BJ (cell line): ENCODE measurements at regions not wholly inside any gene's neighbourhood (a gene's known extent, or its start where the extent isn't known, plus 50 kb on each side); places are given as distances from the start of the nearest gene placed in this dataset.

Experiments used
- CTCF ChIA-PET: fragments of 350-600 bp; formaldehyde crosslinking; extraction: SDS; loops from one replicate; lab custom pipeline; 2021; ENCODE audit warnings: antibody characterized with exemption, inconsistent platforms; lab: Yijun Ruan, JAX
- POLR2A ChIA-PET: fragments of 300-600 bp; sonication (Branson Sonifier 250); formaldehyde crosslinking; extraction: SDS; loops from one replicate; lab custom pipeline; 2021; ENCODE audit warnings: antibody characterized with exemption; lab: Charles Lee
- DNase-seq: peaks from one replicate; pipeline ENCODE4 v3.0.0-alpha.2; 2011; ENCODE audit warnings: low read depth
- H3K27me3 ChIP-seq: 2 replicates; pipeline ENCODE4 v1.6.0; 2011; ENCODE audit warnings: low read length; ENCODE audit not compliant: control insufficient read depth, insufficient read depth
- H3K36me3 ChIP-seq: 2 replicates; pipeline ENCODE4 v1.5.1; 2011; ENCODE audit warnings: low read length; ENCODE audit not compliant: control insufficient read depth, insufficient read depth
- H3K4me3 ChIP-seq: 2 replicates; pipeline ENCODE4 v1.5.1; 2011; ENCODE audit warnings: low read depth, mild to moderate bottlenecking, control low read depth, low read length
- TF ChIP-seq, protein P1 (sequence below): IDR thresholded peaks from 2 replicates; pipeline ENCODE4 v1.5.1; 2011; ENCODE audit warnings: low read depth, mild to moderate bottlenecking, control low read depth, inconsistent platforms, low read length, moderate library complexity; ENCODE audit not compliant: insufficient read depth

DNA sequence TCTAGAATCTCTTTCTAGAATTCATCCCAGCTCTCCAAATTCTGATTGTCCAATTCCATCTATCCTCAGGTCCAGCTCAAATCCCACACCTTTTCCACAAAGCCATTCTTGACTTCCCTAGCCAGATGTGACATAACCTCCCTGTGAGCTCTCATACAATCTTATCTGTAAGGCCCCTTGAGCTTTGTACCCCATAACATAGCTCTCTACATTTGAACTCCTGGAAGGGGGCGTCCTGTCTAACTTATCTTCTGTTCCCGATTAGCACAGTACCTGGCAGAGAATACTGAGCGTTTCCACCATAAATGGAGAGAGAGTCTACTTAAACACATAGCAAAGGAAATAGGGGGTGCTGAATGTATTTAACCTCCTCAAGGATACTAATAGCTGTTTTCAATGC is 251.6 kb upstream of the RGMB start:
- ChIA-PET CTCF (interaction anchor here (0.6 to 1.0 kb wide), 2 partner anchors 39 to 86 kb away, joined by 3 read pairs; no protein-coding TSS in a partner anchor), POLR2A (no interaction called here)

DNA sequence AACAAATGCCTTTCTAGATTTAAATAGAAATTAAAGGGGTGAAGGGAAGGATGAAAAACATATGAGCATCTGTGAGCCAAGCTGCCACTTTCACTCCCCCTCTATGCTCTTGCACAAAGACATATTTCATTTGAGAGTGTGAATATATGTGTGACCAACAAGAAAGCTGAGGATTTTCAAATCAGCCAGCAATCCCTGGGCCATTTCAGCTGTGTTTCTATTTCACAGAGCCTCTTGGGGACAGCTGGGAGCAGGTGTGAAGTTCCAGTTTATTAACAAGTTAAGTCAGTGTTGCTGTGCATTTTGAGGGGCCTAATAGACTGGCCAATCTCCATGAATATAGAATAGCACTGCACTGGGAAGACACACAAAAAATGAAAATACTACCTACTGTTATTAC is 248.7 kb upstream of the RGMB start:
- H3K36me3 ChIP-seq = no peaks in the 10 kb centered on the region
- POLR2A ChIA-PET = no interaction called here
- CTCF ChIA-PET = interaction anchor here (1.5 kb wide), 1 partner anchor 15 kb away, joined by 6 read pairs; no protein-coding TSS in a partner anchor
- H3K4me3 ChIP-seq = no peak overlapping the region
- DNase-seq = no peak
- H3K27me3 ChIP-seq = no peaks in the 10 kb centered on the region
- TF ChIP-seq, protein P1, sequence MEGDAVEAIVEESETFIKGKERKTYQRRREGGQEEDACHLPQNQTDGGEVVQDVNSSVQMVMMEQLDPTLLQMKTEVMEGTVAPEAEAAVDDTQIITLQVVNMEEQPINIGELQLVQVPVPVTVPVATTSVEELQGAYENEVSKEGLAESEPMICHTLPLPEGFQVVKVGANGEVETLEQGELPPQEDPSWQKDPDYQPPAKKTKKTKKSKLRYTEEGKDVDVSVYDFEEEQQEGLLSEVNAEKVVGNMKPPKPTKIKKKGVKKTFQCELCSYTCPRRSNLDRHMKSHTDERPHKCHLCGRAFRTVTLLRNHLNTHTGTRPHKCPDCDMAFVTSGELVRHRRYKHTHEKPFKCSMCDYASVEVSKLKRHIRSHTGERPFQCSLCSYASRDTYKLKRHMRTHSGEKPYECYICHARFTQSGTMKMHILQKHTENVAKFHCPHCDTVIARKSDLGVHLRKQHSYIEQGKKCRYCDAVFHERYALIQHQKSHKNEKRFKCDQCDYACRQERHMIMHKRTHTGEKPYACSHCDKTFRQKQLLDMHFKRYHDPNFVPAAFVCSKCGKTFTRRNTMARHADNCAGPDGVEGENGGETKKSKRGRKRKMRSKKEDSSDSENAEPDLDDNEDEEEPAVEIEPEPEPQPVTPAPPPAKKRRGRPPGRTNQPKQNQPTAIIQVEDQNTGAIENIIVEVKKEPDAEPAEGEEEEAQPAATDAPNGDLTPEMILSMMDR = no peak

More for the DNA sequence above, 251.6 kb upstream of the RGMB start:
- no peak for DNase-seq
- H3K4me3 ChIP-seq = no peak overlapping the region
- no peaks in the 10 kb centered on the region for H3K36me3 ChIP-seq
- no peaks in the 10 kb centered on the region for H3K27me3 ChIP-seq
- TF ChIP-seq, protein P1 = no peak

DNA sequence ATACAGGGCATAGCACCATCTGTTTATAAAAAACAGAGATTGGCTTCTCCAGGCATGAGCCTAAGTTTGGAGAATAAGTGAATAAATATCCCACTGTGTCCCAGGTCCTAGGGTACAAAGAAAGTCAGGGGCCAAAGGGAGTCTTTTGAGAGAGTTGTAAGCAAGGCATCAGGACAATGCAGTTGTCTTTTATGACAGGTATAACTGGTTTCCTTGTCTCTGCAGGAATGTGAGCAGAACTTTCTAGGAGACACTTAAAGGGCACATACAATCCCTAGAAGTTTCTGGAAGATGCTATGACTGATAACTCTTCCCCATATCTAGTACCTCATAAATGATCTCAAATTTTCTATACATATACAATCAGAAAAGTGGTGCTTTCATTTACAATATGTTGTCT is 245.6 kb upstream of the RGMB start:
- ChIA-PET CTCF (interaction anchor here (1.2 kb wide), 1 partner anchor 12 kb away, joined by 3 read pairs; no protein-coding TSS in a partner anchor), POLR2A (no interaction called here)
- DNase-seq = no peak
- Histone ChIP-seq H3K4me3 (no peak overlapping the region), H3K36me3 (no peaks in the 10 kb centered on the region), H3K27me3 (no peaks in the 10 kb centered on the region)
- TF ChIP-seq, protein P1 = no peak

DNA sequence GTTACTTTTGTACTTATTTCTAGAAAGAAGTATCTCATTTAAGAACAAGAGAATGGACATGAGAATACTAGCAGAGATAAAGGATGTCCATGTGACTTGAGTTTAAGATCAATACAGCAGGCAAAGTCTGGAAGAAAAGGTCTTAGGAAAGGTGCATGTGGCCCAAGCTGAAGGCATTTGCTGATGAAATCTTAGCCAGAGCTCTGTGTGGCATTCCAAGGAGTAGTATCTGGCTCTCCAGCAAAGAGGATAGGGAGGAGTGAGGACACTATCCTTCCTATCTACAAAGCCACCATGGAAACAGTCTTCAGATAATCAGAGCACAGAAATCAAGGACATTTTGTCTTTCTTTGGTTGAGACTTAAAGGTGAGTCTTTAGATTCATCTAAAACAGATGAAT is 244.1 kb upstream of the RGMB start:
- TF ChIP-seq, protein P1 = no peak
- H3K4me3 ChIP-seq = no peak overlapping the region
- H3K36me3 ChIP-seq = no peaks in the 10 kb centered on the region
- ChIA-PET CTCF (interaction anchor here (1.1 kb wide), 2 partner anchors 9 to 238 kb away, joined by 3 to 4 read pairs; no protein-coding TSS in a partner anchor), POLR2A (no interaction called here)
- no peak for DNase-seq
- no peaks in the 10 kb centered on the region for H3K27me3 ChIP-seq

DNA sequence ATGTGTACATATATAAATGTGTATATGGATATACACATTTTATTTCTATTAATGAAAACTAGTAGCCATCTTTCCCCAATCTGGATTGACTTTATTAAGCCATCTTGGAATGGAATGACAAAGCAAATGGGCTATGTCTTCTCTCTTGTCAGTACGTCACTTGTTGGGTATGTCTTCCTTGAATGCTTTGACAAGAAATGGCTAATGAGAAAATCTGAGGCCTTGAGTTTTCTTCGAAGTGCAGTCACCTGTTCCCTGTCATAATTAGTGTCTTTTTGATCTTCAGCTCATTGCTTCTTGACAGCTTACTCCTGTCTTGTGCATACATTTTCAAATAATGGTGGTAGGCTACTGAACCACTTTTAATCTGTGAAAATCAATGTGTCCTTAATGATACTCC is 243.2 kb upstream of the RGMB start:
- Histone ChIP-seq H3K4me3 (no peak overlapping the region), H3K27me3 (no peaks in the 10 kb centered on the region), H3K36me3 (no peaks in the 10 kb centered on the region)
- no peak for DNase-seq
- CTCF ChIA-PET = interaction anchor here (1.0 to 1.1 kb wide), 2 partner anchors 8 to 15 kb away, joined by 3 read pairs; no protein-coding TSS in a partner anchor
- POLR2A ChIA-PET = no interaction called here
- TF ChIP-seq, protein P1 = no peak
